ENCODE measurements at regions not wholly inside any gene's neighbourhood (a gene's known extent, or its start where the extent isn't known, plus 50 kb on each side); places are given as distances from the start of the nearest gene placed in this dataset.

GRCh38 chr1:38126970-38127369 lies 80.4 kb upstream of the POU3F1 start:
- DNase-seq: no peak

DNA sequence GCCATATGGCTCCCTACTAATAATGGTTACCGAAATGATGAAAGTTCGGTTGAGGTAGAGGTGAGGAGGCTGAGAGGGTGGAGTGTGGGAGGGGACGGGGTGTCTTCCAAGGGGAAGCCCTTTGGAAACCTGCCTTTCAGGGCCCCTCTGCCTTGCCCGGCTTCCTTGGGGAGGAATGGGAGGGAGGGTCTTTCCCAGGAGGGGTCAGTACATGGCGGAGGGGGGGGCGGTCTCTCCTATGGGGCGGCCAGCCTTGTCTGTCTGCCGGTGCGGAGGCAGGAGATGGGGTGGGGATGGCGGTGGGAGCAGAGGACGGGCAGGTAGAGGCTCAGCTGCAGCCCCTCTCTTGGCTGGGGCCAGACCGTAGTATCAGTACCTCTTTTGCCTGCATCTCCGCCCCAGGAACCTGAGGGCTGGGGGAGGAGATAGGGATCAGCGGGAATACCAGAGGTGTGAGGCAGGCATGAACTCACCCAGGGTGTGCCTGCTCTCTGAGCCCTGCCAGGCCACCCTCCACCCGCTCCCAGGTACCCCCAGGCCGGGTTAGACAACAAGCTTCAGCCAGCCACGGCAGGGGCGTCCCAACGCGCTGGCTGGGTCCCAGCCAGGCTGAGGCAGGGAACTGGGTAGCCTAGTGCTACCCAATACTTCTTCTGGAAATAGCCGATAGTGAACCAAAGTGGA lies 79.4 kb upstream of the POU3F1 start:
- DNase-seq: no peak

DNA sequence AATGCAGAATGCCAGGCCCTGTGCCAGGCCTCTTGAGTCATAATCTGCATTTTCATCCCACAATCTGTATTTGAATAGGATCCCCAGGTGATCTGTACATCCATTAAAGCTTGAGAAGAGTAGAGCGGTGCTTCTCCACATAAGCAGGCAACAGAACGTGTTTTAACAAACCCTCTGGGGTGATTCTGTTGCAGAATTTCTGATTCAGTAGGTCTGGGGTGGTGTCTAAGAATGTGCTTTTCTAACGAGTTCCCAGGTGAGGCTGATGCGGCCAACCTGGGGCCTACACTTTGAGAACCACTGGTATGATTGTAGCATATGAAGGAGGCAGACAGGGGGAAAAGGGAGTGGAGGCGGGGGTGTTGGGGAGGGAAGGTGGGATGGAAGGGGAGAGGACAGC lies 78.4 kb upstream of the POU3F1 start:
- DNase-seq: no peak

DNA sequence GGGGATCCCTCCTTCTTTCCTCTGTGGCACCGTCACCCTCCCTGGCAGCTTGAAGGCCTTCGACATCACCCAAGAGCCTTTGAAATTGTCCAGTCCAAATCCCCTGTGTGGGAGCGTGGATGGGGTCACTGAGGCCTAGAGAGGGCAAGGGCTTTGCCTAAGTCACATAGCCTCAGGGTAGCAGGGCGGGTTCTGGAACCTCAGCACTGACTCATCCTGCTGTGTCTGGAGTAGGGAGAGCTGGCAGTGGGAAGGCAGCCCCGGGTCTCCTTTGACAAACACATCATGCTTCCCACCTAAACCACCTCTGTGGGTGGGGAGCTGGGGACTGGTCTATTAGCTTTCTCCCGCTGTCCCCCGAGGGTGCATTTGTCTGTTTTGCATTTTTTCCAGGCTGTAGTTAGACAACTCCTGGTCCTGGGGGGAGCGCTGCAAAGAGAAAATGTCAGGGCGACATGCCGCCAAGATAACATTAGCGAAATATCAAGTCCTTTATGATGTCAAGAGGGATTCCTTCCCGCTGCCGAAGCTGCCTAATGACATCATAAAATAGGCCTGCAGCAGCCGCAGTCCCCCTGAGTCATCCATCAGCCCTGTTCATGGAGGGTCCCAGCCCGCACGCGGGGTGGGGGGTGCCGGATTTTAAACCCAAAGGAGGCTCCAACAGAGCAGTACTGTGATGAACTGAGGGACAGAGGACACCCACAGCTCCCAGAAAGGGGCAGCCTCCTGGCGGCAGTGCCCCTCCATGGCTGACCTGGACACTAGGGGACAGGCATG lies 77.0 kb upstream of the POU3F1 start:
- DNase-seq: no peak

DNA sequence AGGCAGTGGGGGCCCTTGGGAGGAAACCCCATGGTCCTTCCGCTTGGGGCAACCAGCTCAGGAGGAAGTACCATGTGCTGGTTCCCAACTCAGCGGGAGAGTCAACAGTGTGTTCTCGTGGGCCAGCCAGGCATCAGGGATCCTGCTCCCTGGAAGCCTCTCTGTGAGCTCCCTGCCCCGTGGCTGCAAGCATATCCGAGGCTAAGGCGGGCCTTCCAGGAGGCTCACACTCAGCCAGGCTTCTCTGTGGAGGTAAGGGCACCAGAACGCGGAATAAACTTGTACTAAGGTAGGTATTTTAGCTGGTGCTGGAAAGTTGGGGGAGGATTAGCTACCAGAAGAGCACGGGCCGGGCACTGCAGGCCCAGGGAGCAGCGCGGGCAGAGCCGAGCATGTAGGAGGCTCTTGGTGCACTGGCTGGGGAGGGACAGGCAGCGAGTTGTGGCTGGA lies 74.7 kb upstream of the POU3F1 start:
- DNase-seq: no peak

DNA sequence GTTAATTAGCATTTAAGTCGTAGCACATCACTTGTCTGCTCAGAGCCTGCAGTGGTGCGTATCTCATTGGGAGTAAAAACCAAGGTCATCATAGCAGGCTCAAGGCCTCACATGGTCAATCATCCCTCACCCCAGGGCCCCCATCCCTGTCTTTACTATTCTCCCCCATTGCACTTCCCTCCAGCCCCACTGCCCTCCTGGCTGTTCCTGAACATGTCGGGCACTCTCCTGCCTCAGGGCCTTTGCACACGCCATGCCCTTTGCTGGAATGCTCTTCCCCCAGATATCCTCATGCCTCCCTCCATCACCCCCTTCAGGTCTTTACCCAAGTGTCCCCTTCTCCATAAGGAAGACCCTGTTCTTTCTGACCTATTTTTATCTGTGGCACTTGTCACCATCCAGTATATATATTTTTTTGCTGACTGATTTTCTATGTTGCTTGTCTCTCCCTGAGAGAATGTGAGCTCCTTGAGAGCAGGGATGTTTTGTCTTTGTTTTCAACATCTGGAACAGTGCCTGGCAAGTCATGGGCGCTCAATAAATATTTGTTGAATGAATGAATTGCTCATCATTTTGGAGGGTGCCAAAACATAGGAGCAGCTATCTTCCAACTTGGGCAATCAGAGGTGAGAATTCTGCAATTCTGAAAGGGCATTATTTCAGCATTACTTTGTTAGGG lies 74.1 kb upstream of the POU3F1 start:
- DNase-seq: no peak

- DNase-seq: no peak
Measured at GRCh38 chr1:38118976-38119375, 72.4 kb upstream of the POU3F1 start.

DNA sequence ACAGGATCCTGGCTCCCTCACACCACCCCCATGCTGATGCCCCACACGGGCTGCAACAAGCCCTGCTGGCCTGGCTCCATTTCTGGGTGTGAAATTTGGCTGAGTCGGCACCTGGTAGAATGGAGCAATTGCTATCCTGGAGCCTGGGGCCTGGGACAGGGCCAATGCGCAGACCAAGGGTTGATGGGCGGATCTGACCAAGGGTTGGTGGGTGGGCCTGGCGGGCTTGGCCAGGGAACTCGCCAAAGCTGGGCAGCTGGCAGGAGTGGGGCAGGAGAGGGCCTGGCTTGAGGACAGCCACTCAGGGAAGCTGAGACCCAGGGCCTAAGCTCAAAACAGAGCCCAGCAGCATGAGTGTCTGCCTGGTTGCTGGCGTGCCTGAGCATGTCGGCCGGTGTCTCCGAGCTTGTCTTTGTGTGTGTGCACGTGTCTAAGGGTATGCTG lies 70.9 kb upstream of the POU3F1 start:
- no peak for DNase-seq

- no peak for DNase-seq
Measured at GRCh38 chr1:38115682-38116202, 69.1 kb upstream of the POU3F1 start.

DNA sequence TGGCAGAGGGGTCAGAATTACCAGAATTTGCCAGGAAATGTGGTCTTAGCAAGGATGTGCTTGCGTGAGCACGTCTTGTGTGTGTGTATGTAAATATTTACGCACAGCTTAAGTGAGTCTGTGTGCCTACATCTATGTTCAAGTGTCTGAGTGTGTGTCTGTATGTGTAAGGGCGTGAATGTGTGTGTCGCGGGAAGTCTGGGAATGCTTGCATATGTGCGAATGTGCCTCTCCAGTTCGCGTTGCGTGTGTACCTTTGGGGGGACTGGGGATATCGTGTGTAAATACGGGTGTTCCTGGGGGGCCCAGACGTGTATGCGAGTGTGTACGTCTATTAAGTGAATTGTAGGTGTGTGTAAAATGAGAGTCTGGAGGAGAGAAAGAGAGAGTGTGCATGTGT lies 68.6 kb upstream of the POU3F1 start:
- no peak for DNase-seq

GRCh38 chr1:38114241-38115026 lies 67.8 kb upstream of the POU3F1 start:
- no peak for DNase-seq

- no peak for DNase-seq
Measured at GRCh38 chr1:38113159-38113666, 66.6 kb upstream of the POU3F1 start.

DNA sequence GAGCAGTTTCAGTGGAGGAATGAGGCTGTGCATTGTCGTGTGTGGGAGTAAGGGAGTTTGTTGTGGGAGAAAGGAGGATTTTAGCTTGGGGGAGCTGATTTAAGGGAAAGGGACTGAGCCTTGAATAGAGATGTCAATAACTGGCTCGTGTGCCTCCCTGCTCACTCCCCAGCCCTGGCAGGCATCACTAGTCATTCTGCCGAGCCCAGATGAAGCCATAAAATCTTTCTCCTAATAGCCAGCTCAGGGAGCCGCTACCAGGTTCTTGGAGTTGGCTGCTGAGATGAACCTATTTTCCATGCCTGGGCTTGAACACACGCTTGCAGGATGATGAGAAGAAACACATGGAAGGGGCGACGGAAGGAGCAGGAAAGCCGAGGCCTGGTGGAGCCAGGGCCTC lies 65.0 kb upstream of the POU3F1 start:
- DNase-seq: no peak

GRCh38 chr1:38105267-38105666 lies 58.7 kb upstream of the POU3F1 start:
- DNase-seq: no peak

DNA sequence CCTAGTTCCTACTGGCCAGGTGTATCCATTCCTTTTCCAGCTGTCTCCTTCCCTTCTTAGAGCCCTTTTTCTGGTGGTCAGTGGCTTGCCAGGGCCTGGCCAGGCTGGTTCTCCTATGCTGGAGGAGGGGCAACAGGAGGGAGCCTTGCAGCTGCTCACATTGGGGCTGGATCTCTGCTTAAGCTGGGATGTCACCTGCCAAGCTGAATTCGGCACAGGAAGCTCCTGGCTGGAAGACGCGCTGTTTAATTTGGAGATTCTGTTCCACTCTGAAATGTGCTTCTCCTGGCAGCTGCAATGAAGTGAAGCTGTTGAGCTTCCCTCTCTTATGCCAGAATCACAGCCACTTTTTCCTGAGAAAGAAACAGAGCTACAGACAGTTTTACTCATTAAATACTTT lies 56.0 kb upstream of the POU3F1 start:
- no peak for DNase-seq

GRCh38 chr1:38101037-38101785 lies 54.6 kb upstream of the POU3F1 start:
- no peak for DNase-seq

DNA sequence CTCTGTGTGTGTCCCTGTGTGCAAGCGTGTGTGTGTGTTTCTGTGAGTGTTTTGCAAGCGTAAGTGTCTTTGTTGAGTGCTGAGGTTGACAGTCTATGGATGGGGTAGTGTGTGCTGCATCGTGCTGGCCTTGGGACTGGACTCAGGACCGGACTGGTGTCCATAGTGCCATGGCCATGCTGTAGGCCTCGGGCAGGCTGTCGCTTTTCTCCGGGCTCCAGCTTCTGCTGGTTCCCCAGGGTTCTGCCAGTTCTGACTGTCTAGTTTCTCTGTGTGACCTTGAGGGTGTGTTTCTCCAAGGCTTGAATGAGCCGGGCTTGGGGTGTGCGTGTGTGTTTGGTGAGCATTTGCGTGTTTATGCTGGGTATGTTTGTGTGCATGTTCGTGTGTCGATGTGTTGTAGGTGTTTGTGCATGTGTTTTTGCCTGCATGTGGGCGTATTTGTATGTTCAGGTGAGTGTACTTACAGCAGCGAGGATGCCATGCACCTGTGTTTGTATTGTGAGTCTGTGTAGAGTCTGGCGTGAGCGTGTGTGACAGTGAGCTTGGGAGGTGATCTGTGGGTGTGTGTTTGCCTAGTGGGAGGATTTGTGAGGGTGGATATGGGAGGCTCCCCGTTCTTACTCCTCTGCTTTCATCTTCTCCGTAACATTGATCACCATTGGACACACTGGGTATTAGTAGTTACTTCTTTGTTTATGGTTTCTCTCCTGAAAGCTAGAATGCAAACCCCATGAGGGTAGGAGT lies 51.7 kb upstream of the POU3F1 start:
- DNase-seq: no peak

DNA sequence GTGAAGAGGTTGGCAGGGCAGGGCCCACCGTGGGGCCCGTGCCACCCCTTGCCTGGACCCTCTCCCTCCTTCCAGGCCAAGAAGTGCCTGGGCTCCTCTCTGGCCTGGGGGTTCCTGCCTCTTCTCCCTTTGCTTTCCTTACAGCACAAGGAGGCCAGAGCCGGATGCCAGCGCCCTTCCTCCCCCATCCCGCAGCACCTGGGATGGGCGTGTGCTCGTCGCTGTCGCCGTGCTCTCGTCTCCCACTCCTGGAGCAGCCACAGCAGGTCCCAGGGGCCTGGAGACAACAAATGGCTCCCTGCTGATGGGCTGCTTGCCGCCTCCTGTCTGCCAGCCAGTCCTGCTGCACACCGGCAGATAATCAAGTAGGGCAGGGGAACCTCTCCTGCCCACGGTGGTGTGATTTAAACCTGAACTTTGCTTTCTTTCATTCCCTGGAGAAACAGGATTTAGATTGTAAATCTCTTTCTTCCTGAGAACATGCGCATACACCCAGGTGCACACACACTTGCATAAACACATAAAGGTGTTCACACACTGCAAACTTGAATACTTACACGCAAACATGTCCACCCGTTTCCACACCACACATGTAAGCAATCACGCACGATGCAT lies 50.8 kb upstream of the POU3F1 start:
- no peak for DNase-seq

Data from activated effector memory CD4-positive, alpha-beta T cell treated with Interleukin-2 at 50 U/mL for 16 hours (primary cell).